Neuron (in vitro differentiated cells): ENCODE measurements at regions not wholly inside any gene's neighbourhood (a gene's known extent, or its start where the extent isn't known, plus 50 kb on each side); places are given as distances from the start of the nearest gene placed in this dataset.
"Not testable (repeated sequence)": the region's sequence is repeated elsewhere in the genome, so short reads cannot be mapped to it uniquely, and the experiment has no call there.

ENCODE experiments used
- H2AFZ ChIP-seq: one replicate; pipeline ENCODE4 v1.6.1; 2013; ENCODE audit warnings: low read depth, mild to moderate bottlenecking, inconsistent platforms, low read length, moderate library complexity
- H3K27me3 ChIP-seq: one replicate; pipeline ENCODE4 v1.6.1; 2013; ENCODE audit warnings: low read length; ENCODE audit not compliant: insufficient read depth
- H3K36me3 ChIP-seq: one replicate; pipeline ENCODE4 v1.6.1; 2013; ENCODE audit warnings: low read length; ENCODE audit not compliant: insufficient read depth
- H3K4me1 ChIP-seq: one replicate; pipeline ENCODE4 v1.6.1; 2013; ENCODE audit warnings: low read length; ENCODE audit not compliant: insufficient read depth
- H3K4me3 ChIP-seq: 2 replicates; pipeline ENCODE4 v1.5.1; 2013; ENCODE audit warnings: mild to moderate bottlenecking, low read length, moderate library complexity
- H3K9me3 ChIP-seq: one replicate; pipeline ENCODE4 v1.6.1; 2013; ENCODE audit warnings: low read length

DNA sequence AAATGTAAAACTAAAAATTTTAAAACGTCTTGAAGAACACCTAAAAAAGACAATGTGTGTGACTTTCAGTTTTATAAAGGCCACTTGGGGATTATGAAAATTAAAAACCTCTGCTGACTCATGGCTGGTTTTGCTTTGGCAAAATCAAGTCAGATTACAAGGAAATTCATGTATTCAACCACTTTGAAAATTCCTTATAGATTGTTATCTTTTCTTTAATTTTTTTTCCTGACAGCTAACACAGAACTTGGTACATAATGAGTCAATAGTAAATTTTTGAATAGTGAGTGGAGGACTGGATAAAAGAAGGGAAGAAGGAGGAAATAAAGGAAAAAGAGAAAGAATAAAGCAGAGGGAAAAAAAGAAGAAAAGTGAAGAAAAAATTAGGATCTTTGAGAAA, 1774.7 kb upstream of the ACO1 start:
- Histone ChIP-seq H3K4me3 (no peak overlapping the region), H3K4me1 (no peaks in the 10 kb centered on the region), H2AFZ (no peak overlapping the region), H3K27me3 (no peaks in the 10 kb centered on the region), H3K9me3 (no peaks in the 10 kb centered on the region), H3K36me3 (no peaks in the 10 kb centered on the region)

DNA sequence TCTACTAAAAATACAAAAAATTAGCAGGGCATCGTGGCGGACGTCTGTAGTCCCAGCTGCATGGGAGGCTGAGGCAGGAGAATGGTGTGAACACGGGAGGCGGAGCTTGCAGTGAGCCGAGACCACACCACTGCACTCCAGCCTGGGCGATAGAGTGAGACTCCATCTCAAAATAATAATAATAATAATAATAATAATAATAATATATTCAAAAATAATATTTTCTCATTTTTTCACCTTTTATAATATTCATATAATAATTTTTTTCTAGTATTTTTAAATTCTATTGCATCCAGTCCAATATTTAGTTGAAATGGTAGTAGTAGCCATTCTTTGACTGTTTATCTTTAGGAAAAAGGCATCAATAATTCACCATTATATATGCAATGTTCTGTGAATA, 1767.7 kb upstream of the ACO1 start:
- H3K27me3 ChIP-seq, H3K9me3 ChIP-seq, H3K4me3 ChIP-seq, H2AFZ ChIP-seq, H3K36me3 ChIP-seq, H3K4me1 ChIP-seq: not testable (repeated sequence)

DNA sequence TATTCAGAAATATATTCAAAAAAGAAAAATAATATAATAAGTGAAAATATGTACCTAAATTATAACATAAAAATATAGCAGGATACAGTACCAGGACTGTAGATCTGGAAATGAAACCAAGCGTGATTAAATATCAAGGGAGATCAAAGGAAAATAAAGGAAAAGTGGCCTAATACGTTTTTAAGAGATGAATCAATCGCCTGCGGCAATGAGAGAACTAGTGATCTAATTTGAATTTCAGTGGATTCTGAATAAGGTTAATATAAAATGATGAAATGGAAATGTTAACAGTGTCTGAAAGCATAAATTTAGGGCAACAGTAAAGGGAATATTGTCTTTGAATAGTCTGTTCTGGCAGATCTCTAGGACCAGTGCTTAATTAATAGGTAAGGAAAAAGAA, 1761.9 kb upstream of the ACO1 start:
- H3K36me3 ChIP-seq = no peaks in the 10 kb centered on the region
- H3K9me3 ChIP-seq = no peaks in the 10 kb centered on the region
- H3K27me3 ChIP-seq = no peaks in the 10 kb centered on the region
- no peak overlapping the region for H3K4me3 ChIP-seq
- H3K4me1 ChIP-seq = no peaks in the 10 kb centered on the region
- H2AFZ ChIP-seq = no peak overlapping the region

DNA sequence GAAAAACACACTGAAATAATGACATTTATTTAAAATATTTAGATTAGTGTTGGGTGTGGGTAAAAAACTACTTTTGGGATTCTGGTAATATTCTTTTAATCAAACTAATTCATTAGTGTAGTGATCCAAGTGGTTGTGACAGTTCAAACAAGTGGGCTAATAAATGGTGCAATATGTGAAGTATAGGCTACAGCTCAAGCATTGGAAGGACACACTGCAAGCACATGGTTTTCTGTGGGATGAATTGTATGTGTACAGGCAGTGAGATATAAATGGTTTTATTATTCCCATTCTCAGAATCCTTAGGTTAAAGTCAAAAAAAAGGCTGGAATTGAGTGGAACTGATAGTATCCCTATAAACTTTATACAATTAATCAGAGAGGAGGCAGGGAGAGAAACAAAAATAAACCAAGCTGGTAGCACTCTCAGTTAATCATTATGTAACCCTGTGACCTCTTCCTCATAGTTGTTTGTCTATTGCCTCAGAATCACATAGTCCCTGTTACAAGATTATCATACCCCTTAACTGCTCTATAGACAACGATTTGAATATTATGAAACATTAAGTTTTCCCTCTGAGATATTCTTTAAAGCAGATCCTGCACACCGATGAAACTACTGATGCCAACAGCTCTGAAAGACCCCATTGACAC, 1755.4 kb upstream of the ACO1 start:
- Histone ChIP-seq H3K9me3 (no peaks in the 10 kb centered on the region), H3K4me3 (no peak overlapping the region), H3K36me3 (no peaks in the 10 kb centered on the region), H3K27me3 (no peaks in the 10 kb centered on the region), H3K4me1 (no peaks in the 10 kb centered on the region), H2AFZ (no peak overlapping the region)

DNA sequence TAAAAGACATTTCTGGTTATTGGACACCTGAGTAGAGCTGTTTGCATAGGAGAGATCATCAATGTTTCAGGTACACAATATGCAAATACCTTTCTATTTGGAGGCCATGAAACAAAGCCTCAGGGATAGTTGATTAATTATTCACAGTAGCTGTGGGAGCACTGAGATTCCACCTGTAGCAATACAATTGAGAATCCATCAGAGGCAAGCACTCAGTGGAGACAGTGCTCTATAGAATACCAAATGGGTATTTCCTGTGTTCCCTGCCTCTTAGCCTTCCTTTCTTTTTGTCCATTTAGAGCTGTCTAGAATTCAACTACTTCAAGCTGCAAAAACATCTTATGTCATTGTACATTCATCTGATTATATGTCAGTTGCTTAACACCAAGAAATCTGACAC, 1754.0 kb upstream of the ACO1 start:
- Histone ChIP-seq H3K36me3 (no peaks in the 10 kb centered on the region), H2AFZ (no peak overlapping the region), H3K4me1 (no peaks in the 10 kb centered on the region), H3K27me3 (no peaks in the 10 kb centered on the region), H3K9me3 (no peaks in the 10 kb centered on the region), H3K4me3 (no peak overlapping the region)

DNA sequence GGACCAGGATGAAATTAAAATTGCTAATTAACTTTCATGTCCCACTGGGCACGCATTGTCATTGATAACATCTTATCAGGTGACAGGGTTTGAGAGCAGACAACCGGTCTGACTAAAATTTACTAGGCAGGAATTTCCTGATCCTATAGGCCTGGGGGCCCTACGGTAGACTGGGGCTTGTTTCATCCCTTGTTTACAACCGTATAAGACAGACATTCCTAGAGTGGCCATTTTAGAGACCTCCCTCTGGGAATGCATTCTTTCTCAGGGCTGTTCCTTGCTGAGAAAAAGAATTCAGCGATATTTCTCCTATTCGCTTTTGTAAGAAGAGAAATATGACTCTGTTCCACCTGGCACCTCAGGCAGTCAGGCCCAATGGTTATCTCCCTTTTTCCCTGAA, 1737.8 kb upstream of the ACO1 start:
- H3K4me1 ChIP-seq, H3K27me3 ChIP-seq, H3K9me3 ChIP-seq, H2AFZ ChIP-seq, H3K36me3 ChIP-seq, H3K4me3 ChIP-seq: not testable (repeated sequence)

DNA sequence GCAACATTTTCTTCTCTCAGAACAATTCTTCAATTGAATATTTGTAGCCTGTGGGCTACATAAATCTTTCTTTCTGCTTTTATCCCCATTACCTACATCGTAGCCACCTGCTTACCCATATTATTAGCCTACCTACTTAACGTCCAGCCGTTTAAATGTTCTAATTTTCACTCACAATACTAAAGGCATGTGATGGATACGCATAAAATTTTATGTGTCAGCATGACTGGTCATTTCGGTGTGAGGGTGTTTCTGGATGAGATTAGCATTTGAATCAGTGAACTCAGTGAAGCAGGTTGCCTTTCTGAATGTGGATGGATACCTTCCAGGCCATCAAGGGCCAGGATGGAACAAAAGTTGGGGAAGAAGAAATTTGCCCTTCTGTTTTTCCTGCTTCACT, 1722.5 kb upstream of the ACO1 start:
- H3K9me3 ChIP-seq = no peaks in the 10 kb centered on the region
- H2AFZ ChIP-seq = no peak overlapping the region
- no peaks in the 10 kb centered on the region for H3K27me3 ChIP-seq
- no peaks in the 10 kb centered on the region for H3K36me3 ChIP-seq
- no peak overlapping the region for H3K4me3 ChIP-seq
- H3K4me1 ChIP-seq = no peaks in the 10 kb centered on the region

DNA sequence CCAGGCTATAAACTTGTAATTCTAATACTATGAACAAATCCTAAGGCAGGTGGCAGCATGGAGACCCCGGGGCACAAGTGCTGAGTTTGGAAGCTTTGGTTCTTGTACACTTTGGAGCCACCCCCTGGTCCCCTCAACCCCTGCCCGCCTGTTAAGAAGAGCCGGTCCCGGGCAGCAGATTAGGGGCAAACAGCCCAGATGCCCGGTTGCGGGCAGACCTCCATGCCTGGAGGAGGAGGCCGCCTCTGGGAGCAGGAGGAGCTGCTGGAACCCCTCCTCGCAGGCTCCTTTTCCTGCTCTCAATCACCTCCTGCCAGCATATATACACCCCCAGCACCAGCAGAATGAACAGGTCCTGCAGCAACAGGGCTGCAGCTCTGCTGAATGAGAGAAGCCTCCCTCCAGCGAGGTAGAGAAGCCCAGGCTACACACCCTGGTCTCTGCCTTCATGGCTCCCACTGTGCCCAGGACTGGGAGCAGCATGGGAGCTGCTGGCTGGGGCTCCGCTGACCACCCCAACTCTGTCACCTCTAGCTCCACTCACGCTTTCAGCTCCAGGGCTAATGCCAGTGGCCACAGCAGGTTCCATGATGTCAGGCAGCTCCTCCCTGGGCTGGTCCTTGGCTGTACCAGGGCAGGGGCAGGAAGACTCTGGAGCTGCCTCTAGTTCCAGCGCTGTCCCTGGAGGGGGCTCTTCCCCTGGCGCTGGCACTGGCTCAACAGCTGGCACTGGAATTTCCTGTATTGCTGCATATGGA, 1713.5 kb upstream of the ACO1 start:
- H3K36me3 ChIP-seq = no peaks in the 10 kb centered on the region
- H3K4me1 ChIP-seq = no peaks in the 10 kb centered on the region
- H3K9me3 ChIP-seq = no peaks in the 10 kb centered on the region
- H3K4me3 ChIP-seq = no peak overlapping the region
- H3K27me3 ChIP-seq = no peaks in the 10 kb centered on the region
- no peak overlapping the region for H2AFZ ChIP-seq

DNA sequence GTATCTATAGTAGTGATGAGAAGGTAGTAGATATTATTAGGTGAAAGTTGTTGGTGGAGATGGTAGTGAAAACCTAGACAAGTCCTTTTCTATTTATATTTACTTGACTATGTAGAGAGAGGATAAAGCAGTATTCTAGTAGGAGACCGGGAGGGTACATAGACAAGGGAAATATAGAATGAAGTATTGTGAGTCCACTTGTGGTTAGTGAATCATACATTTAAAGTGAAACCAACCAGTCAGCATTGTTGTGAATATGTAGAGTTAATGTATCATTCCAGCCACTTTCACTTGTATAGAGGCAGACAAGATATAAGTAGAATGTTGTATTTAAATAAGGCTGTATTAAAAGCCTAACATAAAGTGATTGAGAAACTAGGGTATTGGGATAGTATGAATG, 1711.3 kb upstream of the ACO1 start:
- H3K9me3 ChIP-seq = no peaks in the 10 kb centered on the region
- no peak overlapping the region for H2AFZ ChIP-seq
- H3K27me3 ChIP-seq = no peaks in the 10 kb centered on the region
- no peaks in the 10 kb centered on the region for H3K4me1 ChIP-seq
- H3K36me3 ChIP-seq = no peaks in the 10 kb centered on the region
- no peak overlapping the region for H3K4me3 ChIP-seq

DNA sequence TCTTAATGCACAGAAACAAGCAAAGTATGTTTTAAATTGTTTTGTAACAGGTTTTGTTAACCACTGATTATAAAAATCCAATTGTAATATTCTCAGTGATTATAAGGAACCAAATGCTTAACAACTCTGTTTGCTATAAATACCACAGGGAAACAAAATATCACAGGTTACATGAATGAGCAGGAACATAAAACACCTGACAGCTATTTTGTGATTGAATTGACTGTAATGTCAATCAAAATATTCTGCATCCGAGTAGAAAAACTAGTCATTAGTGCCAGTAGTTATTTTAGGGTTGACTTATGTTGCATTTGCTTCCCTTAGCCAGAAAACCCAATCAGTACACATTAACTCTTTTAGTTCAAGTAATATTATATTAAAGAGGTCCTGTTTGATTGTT, 1707.8 kb upstream of the ACO1 start:
- no peaks in the 10 kb centered on the region for H3K9me3 ChIP-seq
- H3K36me3 ChIP-seq = no peaks in the 10 kb centered on the region
- no peaks in the 10 kb centered on the region for H3K4me1 ChIP-seq
- H3K27me3 ChIP-seq = no peaks in the 10 kb centered on the region
- H2AFZ ChIP-seq = no peak overlapping the region
- H3K4me3 ChIP-seq = no peak overlapping the region

DNA sequence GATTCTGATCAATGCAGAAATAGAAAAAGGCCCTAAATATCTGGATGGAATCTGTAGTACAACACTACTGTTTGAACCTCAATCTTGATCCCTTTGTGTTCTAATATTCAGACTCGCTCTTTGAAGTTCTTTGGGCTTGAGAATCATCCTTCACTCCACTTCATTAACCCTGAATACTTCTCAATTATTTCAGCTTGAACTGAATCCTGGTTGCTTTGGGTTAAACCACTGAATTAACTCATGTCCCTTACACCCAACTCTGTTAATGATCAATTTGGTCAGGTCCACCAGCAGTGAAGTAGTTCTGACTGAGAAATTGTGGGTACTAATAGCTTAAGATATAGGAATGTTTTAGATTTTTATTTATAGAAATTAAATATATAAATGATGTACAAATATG, 1707.2 kb upstream of the ACO1 start:
- H3K9me3 ChIP-seq = no peaks in the 10 kb centered on the region
- no peaks in the 10 kb centered on the region for H3K27me3 ChIP-seq
- H2AFZ ChIP-seq = no peak overlapping the region
- H3K36me3 ChIP-seq = no peaks in the 10 kb centered on the region
- no peak overlapping the region for H3K4me3 ChIP-seq
- no peaks in the 10 kb centered on the region for H3K4me1 ChIP-seq

DNA sequence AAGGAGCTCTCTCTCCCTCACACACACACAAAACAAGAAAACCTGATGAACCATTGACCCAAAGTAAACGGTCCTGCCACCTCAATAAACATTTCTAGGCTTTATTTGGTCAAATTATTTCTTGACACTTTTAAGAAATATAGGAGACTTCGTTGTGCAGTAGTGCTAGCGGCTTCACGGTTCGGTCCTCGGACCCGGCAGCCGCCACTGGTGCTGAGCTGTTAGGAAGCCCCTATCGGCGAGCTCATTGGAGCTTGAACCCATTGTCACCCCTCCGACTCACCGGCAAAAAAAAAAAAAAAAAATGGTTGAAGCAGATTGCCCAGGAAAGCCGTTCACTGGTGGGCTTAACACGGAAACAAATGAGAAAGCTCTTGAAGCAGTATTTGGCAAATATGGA, 1695.6 kb upstream of the ACO1 start:
- H3K9me3 ChIP-seq = no peaks in the 10 kb centered on the region
- H3K4me3 ChIP-seq = no peak overlapping the region
- no peak overlapping the region for H2AFZ ChIP-seq
- peaks cover 3% of the 10 kb centered on the region for H3K4me1 ChIP-seq
- no peaks in the 10 kb centered on the region for H3K36me3 ChIP-seq
- H3K27me3 ChIP-seq = no peaks in the 10 kb centered on the region

DNA sequence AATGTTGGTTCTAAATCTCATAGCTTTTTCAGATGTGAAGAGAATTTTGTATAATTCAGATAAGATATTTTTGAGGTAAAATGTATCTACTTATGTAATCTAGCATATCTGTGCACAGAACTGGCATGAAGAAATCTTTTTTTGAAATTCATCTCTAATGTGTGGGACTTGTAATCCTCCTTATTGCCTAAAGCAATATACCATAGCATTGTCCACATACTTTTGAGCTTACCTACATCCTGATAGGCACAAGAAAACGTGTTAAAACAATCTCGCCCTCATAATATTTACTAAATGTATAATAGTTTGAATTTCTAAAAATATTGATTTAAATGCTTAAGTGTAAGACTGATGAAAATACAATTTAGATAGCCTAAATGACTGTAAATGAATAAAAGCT, 1686.5 kb upstream of the ACO1 start:
- Histone ChIP-seq H3K27me3 (no peaks in the 10 kb centered on the region), H3K36me3 (no peaks in the 10 kb centered on the region), H3K9me3 (no peaks in the 10 kb centered on the region), H3K4me1 (no peaks in the 10 kb centered on the region), H2AFZ (no peak overlapping the region), H3K4me3 (no peak overlapping the region)

DNA sequence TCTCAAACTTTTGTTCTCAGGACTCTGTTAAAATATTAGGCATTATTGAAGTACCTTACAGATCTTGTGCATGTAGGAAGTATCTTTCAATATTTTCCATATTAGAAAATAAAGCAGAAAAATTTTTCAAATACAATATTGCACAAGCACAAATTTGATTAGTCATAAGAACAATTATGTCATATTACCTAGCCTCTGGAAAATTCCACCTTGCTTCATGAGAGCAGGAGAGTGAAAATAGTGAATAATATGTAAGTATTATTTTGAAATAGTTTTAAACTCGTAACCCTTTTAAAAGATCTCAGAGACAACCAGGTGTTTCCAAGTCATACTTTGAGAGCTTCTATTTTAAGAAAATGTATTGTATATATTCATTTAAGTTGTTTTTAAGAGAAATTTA, 1672.9 kb upstream of the ACO1 start:
- no peak overlapping the region for H2AFZ ChIP-seq
- H3K36me3 ChIP-seq = no peaks in the 10 kb centered on the region
- H3K4me3 ChIP-seq = no peak overlapping the region
- H3K4me1 ChIP-seq = peaks cover 5% of the 10 kb centered on the region
- no peaks in the 10 kb centered on the region for H3K27me3 ChIP-seq
- no peaks in the 10 kb centered on the region for H3K9me3 ChIP-seq
